CD4-positive, CD25-positive, alpha-beta regulatory T cell (primary cell): ENCODE measurements at regions not wholly inside any gene's neighbourhood (a gene's known extent, or its start where the extent isn't known, plus 50 kb on each side); places are given as distances from the start of the nearest gene placed in this dataset.
"Not testable (repeated sequence)": the region's sequence is repeated elsewhere in the genome, so short reads cannot be mapped to it uniquely, and the experiment has no call there.

Source experiments
- ATAC-seq, 2 donors: fragments of 150-1000 bp; cut with Tn5 transposase; one replicate each; pipeline ENCODE4 v1.10.0; 2021; ENCODE audit warnings: low read depth in 2 of 2, moderate number of reproducible peaks in 2 of 2, moderate library complexity in 1 of 2
- DNase-seq, 3 donors: peaks; one replicate each; pipeline versions ENCODE4 v3.0.0 to v3.0.0-alpha.2; 2012 to 2022; ENCODE audit warnings: mixed read lengths in 1 of 3
- H3K27ac ChIP-seq: one replicate; pipeline ENCODE4 v1.7.0; 2013; ENCODE audit warnings: mild to moderate bottlenecking, low read length; ENCODE audit not compliant: insufficient read depth, poor library complexity, severe bottlenecking
- H3K27me3 ChIP-seq: one replicate; pipeline ENCODE4 v1.7.0; 2013; ENCODE audit warnings: low read length; ENCODE audit not compliant: control insufficient read depth, insufficient read depth
- H3K36me3 ChIP-seq: one replicate; pipeline ENCODE4 v1.7.0; 2013; ENCODE audit warnings: mild to moderate bottlenecking, low read length, moderate library complexity; ENCODE audit not compliant: control insufficient read depth, insufficient read depth
- H3K4me1 ChIP-seq: 2 replicates; pipeline ENCODE4 v1.7.0; 2013; ENCODE audit warnings: mild to moderate bottlenecking, low read length; ENCODE audit not compliant: insufficient read depth, control insufficient read depth, poor library complexity, severe bottlenecking
- H3K4me3 ChIP-seq: one replicate; pipeline ENCODE4 v1.7.0; 2013; ENCODE audit warnings: low read depth, mild to moderate bottlenecking, low read length, moderate library complexity
- H3K9me3 ChIP-seq, 2 experiments: 1 replicate in 1 of 2; 2 replicates in 1 of 2; pipeline ENCODE4 v1.7.0; 2013; ENCODE audit warnings: low read length in 2 of 2, mild to moderate bottlenecking in 1 of 2, moderate library complexity in 1 of 2; ENCODE audit not compliant: control insufficient read depth in 2 of 2
- H3K27ac Mint-ChIP-seq, 3 donors: one replicate each; pipeline ENCODE4 v1.8.0; 2020 to 2022; ENCODE audit warnings: mild to moderate bottlenecking in 3 of 3, mixed read lengths in 3 of 3, moderate library complexity in 2 of 3
- H3K27me3 Mint-ChIP-seq: one replicate; pipeline ENCODE4 v1.8.0; 2022; ENCODE audit warnings: mild to moderate bottlenecking, mixed read lengths
- H3K36me3 Mint-ChIP-seq: one replicate; pipeline ENCODE4 v1.8.0; 2020; ENCODE audit warnings: mixed read lengths
- H3K4me1 Mint-ChIP-seq, 4 donors: one replicate each; pipeline ENCODE4 v1.8.0; 2020 to 2022; ENCODE audit warnings: mixed read lengths in 4 of 4, mild to moderate bottlenecking in 1 of 4
- H3K4me3 Mint-ChIP-seq, 4 donors: one replicate each; pipeline ENCODE4 v1.8.0; 2020 to 2022; ENCODE audit warnings: mild to moderate bottlenecking in 4 of 4, mixed read lengths in 4 of 4, moderate library complexity in 3 of 4
- H3K9me3 Mint-ChIP-seq, 7 donors: one replicate each; pipeline ENCODE4 v1.8.0; 2020 to 2022; ENCODE audit warnings: mixed read lengths in 7 of 7, mild to moderate bottlenecking in 3 of 7, moderate library complexity in 2 of 7

DNA sequence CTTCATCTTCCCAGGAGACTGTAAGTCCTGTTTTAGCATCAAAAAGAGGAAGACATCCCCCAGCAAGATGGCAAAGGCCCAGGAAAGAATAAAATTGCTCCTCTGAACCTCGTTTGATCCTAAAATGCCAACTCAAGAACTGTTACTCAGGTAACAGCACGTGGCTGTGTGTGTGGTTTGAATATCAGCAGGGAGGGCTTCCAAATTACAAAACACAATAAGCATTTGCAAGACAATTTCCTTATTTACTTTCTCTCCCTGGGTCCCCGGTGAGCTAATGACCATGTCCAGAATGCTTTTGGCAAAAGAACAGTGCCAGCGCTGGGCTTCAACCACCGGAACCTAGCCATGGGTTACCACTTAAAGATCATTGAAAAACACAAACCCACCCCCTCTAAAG, 163.6 kb downstream of the C1D start:
- no peak overlapping the region for H3K27ac Mint-ChIP-seq
- no peak for DNase-seq
- H3K4me3 Mint-ChIP-seq = no peak overlapping the region
- Histone ChIP-seq H3K27me3 (no peaks in the 10 kb centered on the region), H3K4me1 (no peaks in the 10 kb centered on the region), H3K36me3 (no peaks in the 10 kb centered on the region), H3K27ac (no peak overlapping the region), H3K4me3 (no peak overlapping the region), H3K9me3 (no peaks in the 10 kb centered on the region)
- H3K36me3 Mint-ChIP-seq = no peaks in the 10 kb centered on the region
- no peak for ATAC-seq
- H3K9me3 Mint-ChIP-seq = peaks cover 0 to 2% (median 0%) of the 10 kb centered on the region in 7 donors
- H3K4me1 Mint-ChIP-seq = no peaks in the 10 kb centered on the region
- H3K27me3 Mint-ChIP-seq = peaks cover 10% of the 10 kb centered on the region

DNA sequence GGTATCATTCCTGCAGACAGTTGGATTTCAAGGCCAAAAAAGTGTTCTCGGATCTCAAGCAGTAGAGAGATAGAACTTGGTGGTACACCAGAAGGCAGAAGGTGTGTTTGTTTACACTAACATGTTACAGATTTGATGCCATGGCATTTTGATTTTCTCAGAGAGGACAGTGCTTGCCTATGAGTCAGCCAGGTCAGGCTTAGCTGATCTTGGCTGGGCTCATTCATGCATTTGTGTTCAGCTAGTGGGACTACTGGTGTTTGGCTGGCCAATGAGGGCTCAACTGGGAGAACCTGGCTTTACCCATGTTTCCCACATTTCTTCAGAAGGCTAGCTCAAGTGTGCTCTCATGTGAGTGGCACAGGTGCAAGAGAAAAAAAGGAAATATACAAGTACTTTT, 162.0 kb downstream of the C1D start:
- no peak overlapping the region for H3K4me3 Mint-ChIP-seq
- Histone ChIP-seq H3K36me3 (no peaks in the 10 kb centered on the region), H3K4me1 (no peaks in the 10 kb centered on the region), H3K4me3 (no peak overlapping the region), H3K27me3 (no peaks in the 10 kb centered on the region), H3K9me3 (no peaks in the 10 kb centered on the region), H3K27ac (no peak overlapping the region)
- DNase-seq (no peak), ATAC-seq (no peak)
- H3K4me1 Mint-ChIP-seq = no peaks in the 10 kb centered on the region
- H3K36me3 Mint-ChIP-seq = no peaks in the 10 kb centered on the region
- no peak overlapping the region for H3K27ac Mint-ChIP-seq
- H3K27me3 Mint-ChIP-seq = peaks cover 10% of the 10 kb centered on the region
- H3K9me3 Mint-ChIP-seq = peaks cover 0 to 3% (median 0%) of the 10 kb centered on the region in 7 donors

GRCh38 chr2:67904566-67904965, 158.2 kb downstream of the C1D start:
- Histone ChIP-seq H3K27me3 (no peaks in the 10 kb centered on the region), H3K4me1 (no peaks in the 10 kb centered on the region)
- no peaks in the 10 kb centered on the region for H3K4me1 Mint-ChIP-seq

DNA sequence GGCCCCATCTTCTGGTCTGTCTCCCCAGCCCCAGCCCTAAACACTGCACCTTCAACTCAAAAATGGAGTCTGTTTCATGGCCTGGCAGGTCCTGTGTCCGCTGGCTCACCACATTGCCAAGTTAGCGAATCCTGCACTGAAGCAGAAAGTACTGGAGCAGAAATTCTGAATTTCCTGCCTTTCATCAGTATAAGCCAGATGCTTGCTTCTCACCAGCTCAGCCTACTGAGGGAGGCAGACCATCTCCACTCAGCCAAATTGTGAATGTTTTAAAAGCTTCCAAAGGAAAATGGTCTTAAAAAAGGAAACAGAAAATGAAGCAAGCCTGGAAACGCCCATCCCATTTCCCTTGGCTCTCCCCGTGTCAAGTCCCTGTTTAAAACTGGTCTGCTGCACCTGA, 157.8 kb downstream of the C1D start:
- no peaks in the 10 kb centered on the region for H3K4me1 ChIP-seq
- Mint-ChIP-seq H3K27me3 (peaks cover 10% of the 10 kb centered on the region), H3K36me3 (no peaks in the 10 kb centered on the region), H3K27ac (no peak overlapping the region), H3K4me3 (no peak overlapping the region), H3K9me3 (peaks cover 0 to 2% (median 0%) of the 10 kb centered on the region in 7 donors), H3K4me1 (no peaks in the 10 kb centered on the region)
- ATAC-seq = no peak
- no peaks in the 10 kb centered on the region for H3K27me3 ChIP-seq
- no peak for DNase-seq
- H3K36me3 ChIP-seq = no peaks in the 10 kb centered on the region
- no peaks in the 10 kb centered on the region for H3K9me3 ChIP-seq
- H3K27ac ChIP-seq = no peak overlapping the region
- H3K4me3 ChIP-seq = no peak overlapping the region

More at GRCh38 chr2:67904566-67904965, 158.2 kb downstream of the C1D start:
- peaks cover 10% of the 10 kb centered on the region for H3K27me3 Mint-ChIP-seq
- DNase-seq = no peak
- H3K36me3 Mint-ChIP-seq = no peaks in the 10 kb centered on the region
- Histone ChIP-seq H3K9me3 (no peaks in the 10 kb centered on the region), H3K36me3 (no peaks in the 10 kb centered on the region), H3K4me3 (no peak overlapping the region), H3K27ac (no peak overlapping the region)
- H3K4me3 Mint-ChIP-seq = no peak overlapping the region
- peaks cover 0 to 2% (median 0%) of the 10 kb centered on the region in 7 donors for H3K9me3 Mint-ChIP-seq
- no peak overlapping the region for H3K27ac Mint-ChIP-seq
- ATAC-seq = no peak

DNA sequence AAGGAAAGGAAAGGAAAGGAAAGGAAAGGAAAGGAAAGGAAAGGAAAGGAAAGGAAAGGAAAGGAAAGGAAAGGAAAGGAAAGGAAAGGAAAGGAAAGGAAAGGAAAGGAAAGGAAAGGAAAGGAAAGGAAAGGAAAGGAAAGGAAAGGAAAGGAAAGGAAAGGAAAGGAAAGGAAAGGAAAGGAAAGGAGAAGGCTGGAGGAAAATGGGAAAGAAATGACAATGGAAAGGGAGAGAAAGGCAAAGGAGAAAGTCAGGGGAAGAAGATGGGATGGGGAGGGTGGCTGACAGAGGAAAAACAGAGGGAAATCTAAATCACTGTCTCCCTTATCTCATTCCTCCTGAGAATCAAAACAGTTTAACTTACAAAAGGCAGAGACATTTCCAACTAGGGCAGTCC, 156.3 kb downstream of the C1D start:
- not testable (repeated sequence) for H3K36me3 ChIP-seq, H3K27me3 Mint-ChIP-seq, H3K27me3 ChIP-seq, DNase-seq, H3K4me3 ChIP-seq, H3K4me1 ChIP-seq, H3K9me3 ChIP-seq, H3K4me3 Mint-ChIP-seq, H3K9me3 Mint-ChIP-seq, H3K27ac Mint-ChIP-seq, H3K27ac ChIP-seq, H3K4me1 Mint-ChIP-seq, H3K36me3 Mint-ChIP-seq, ATAC-seq

DNA sequence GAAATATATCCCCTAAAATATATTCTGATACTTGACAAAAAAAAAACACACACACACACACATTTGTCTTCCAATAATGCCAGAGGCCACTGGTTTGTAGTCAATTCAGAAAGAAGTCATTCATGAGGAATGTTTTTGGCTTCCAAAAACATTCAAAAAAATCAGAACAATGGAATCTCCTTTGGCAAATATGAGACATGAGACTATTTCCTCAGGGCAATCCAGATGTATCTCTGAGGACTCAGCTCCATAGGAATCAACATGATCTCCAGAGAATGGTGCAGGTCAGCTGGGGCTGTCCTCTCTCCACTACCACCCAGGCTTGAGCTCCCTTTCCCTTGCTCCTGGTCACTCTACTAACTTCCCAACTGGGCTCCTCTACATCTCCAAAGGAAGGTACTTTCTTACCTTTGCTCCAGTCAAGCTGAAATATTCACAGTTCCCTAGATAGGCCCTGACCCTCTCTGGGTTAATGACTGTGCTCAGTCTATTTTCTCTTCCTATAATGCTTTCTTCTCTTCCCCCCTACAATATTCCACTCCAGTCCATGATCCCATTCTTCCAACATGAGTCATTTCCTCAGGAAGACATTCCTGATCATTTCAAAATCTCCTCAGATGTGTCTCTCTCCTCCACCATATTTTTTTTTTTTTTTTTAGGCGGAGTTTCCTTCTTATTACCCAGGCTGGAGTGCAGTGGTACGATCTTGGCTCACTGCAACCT, 145.3 kb downstream of the C1D start:
- no peak overlapping the region for H3K4me3 Mint-ChIP-seq
- no peak overlapping the region for H3K4me3 ChIP-seq
- H3K4me1 ChIP-seq = no peaks in the 10 kb centered on the region
- H3K27me3 Mint-ChIP-seq = no peaks in the 10 kb centered on the region
- H3K9me3 Mint-ChIP-seq = no peaks in the 10 kb centered on the region
- no peaks in the 10 kb centered on the region for H3K9me3 ChIP-seq
- ATAC-seq (no peak), DNase-seq (no peak)
- no peaks in the 10 kb centered on the region for H3K36me3 Mint-ChIP-seq
- H3K27me3 ChIP-seq = no peaks in the 10 kb centered on the region
- H3K4me1 Mint-ChIP-seq = no peaks in the 10 kb centered on the region
- H3K27ac ChIP-seq = no peak overlapping the region
- no peak overlapping the region for H3K27ac Mint-ChIP-seq
- H3K36me3 ChIP-seq = no peaks in the 10 kb centered on the region

DNA sequence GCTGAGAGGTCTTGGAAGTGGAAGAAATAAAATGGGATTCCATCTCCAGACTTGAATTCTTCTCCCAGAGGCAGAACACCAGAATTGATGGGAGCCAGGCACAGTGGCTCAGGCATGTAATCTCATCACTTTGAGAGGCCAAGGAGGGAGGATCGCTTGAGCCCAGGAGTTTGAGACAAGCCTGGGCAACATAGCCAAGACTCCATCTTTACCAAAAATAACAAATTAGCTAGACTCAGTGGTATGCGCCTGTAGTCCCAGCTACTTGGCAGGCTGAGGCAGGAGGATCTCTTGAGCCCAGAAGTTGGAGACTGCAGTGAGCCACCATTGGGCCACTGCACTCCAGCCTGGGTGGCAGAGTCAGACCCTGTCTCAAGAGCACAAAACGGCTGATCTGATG, 144.3 kb downstream of the C1D start:
- H3K27ac Mint-ChIP-seq = no peak overlapping the region
- H3K9me3 ChIP-seq = no peaks in the 10 kb centered on the region
- no peaks in the 10 kb centered on the region for H3K36me3 Mint-ChIP-seq
- H3K4me1 Mint-ChIP-seq = no peaks in the 10 kb centered on the region
- ATAC-seq (no peak), DNase-seq (no peak)
- no peak overlapping the region for H3K4me3 ChIP-seq
- no peak overlapping the region for H3K27ac ChIP-seq
- no peaks in the 10 kb centered on the region for H3K4me1 ChIP-seq
- no peaks in the 10 kb centered on the region for H3K36me3 ChIP-seq
- no peaks in the 10 kb centered on the region for H3K27me3 Mint-ChIP-seq
- no peaks in the 10 kb centered on the region for H3K9me3 Mint-ChIP-seq
- H3K27me3 ChIP-seq = no peaks in the 10 kb centered on the region
- H3K4me3 Mint-ChIP-seq = no peak overlapping the region

GRCh38 chr2:67919490-67919889, 143.3 kb downstream of the C1D start:
- Mint-ChIP-seq H3K9me3 (peaks cover 0 to under 1% (median 0%) of the 10 kb centered on the region in 7 donors), H3K4me3 (no peak overlapping the region), H3K27ac (no peak overlapping the region), H3K4me1 (no peaks in the 10 kb centered on the region), H3K36me3 (no peaks in the 10 kb centered on the region), H3K27me3 (peaks cover 5% of the 10 kb centered on the region)
- Histone ChIP-seq H3K27ac (no peak overlapping the region), H3K4me3 (no peak overlapping the region), H3K9me3 (no peaks in the 10 kb centered on the region), H3K27me3 (no peaks in the 10 kb centered on the region), H3K4me1 (no peaks in the 10 kb centered on the region), H3K36me3 (no peaks in the 10 kb centered on the region)
- no peak for ATAC-seq
- no peak for DNase-seq
